Daoy (cell line): ENCODE measurements at regions not wholly inside any gene's neighbourhood (a gene's known extent, or its start where the extent isn't known, plus 50 kb on each side); places are given as distances from the start of the nearest gene placed in this dataset.
"Not testable (repeated sequence)": the region's sequence is repeated elsewhere in the genome, so short reads cannot be mapped to it uniquely, and the experiment has no call there.

Experiments
- DNase-seq: peaks from one replicate; pipeline ENCODE4 v3.0.0-alpha.2; 2015; ENCODE audit warnings: low read depth

- DNase-seq, result peak; percentile 97
Observed at GRCh38 chr21:5128261-5128660, 5393.1 kb upstream of the TPTE start.

GRCh38 chr21:5133824-5134223, 5387.6 kb upstream of the TPTE start:
- DNase-seq, result not testable (repeated sequence)

GRCh38 chr21:5136406-5136805, 5385.0 kb upstream of the TPTE start:
- DNase-seq, result not testable (repeated sequence)

GRCh38 chr21:5137006-5137405, 5384.4 kb upstream of the TPTE start:
- DNase-seq, result not testable (repeated sequence)

- not testable (repeated sequence) for DNase-seq
Observed at GRCh38 chr21:5138687-5139086, 5382.7 kb upstream of the TPTE start.

GRCh38 chr21:5139528-5139927, 5381.9 kb upstream of the TPTE start:
- not testable (repeated sequence) for DNase-seq

GRCh38 chr21:5143011-5143410, 5378.4 kb upstream of the TPTE start:
- DNase-seq, result not testable (repeated sequence)

- DNase-seq, result not testable (repeated sequence)
Observed at GRCh38 chr21:5144731-5145130, 5376.7 kb upstream of the TPTE start.

GRCh38 chr21:5147685-5148084, 5373.7 kb upstream of the TPTE start:
- not testable (repeated sequence) for DNase-seq

GRCh38 chr21:5149222-5149621, 5372.2 kb upstream of the TPTE start:
- DNase-seq, result not testable (repeated sequence)

- DNase-seq, result not testable (repeated sequence)
Observed at GRCh38 chr21:5153842-5154640, 5367.3 kb upstream of the TPTE start.

GRCh38 chr21:5154641-5154982, 5366.8 kb upstream of the TPTE start:
- peak; percentile 86 for DNase-seq

- DNase-seq, result not testable (repeated sequence)
Observed at GRCh38 chr21:5162693-5163574, 5358.4 kb upstream of the TPTE start.

GRCh38 chr21:5165829-5166228, 5355.6 kb upstream of the TPTE start:
- DNase-seq, result not testable (repeated sequence)
